IMR-90 (cell line): ENCODE measurements at regions not wholly inside any gene's neighbourhood (a gene's known extent, or its start where the extent isn't known, plus 50 kb on each side); places are given as distances from the start of the nearest gene placed in this dataset.

ENCODE experiments used
- ATAC-seq: fragments of 200-7000 bp; cut with Tn5 transposase; 2 replicates; pipeline ENCODE4 v1.9.1; 2020; ENCODE audit warnings: low read depth, mild to moderate bottlenecking, moderate library complexity
- BruUV-seq: library from RNA; stranded (reverse); fragments of 400-500 nt; replicated peaks from 2 replicates; lab custom pipeline; 2021; lab: Mats Ljungman, UMichigan
- CTCF ChIA-PET: fragments of 300-600 bp; formaldehyde crosslinking; extraction: SDS; loops from one replicate; lab custom pipeline; 2021; ENCODE audit warnings: antibody characterized with exemption; lab: Yijun Ruan, JAX
- POLR2A ChIA-PET: fragments of 300-600 bp; sonication (Branson Sonifier 250); formaldehyde crosslinking; loops from one replicate; lab custom pipeline; 2022; ENCODE audit warnings: antibody characterized with exemption; ENCODE audit not compliant: unreplicated experiment; lab: Charles Lee
- DNase-seq: peaks from one replicate; pipeline ENCODE4 v3.0.0; 2013
- H2AFZ ChIP-seq: replicated peaks from 2 replicates; pipeline ENCODE3; 2013; ENCODE audit warnings: low read length, mild to moderate bottlenecking; ENCODE audit not compliant: poor library complexity
- H2AK5ac ChIP-seq: 2 replicates; pipeline ENCODE4 v1.6.1; 2013; ENCODE audit warnings: low read depth, low read length, inconsistent platforms
- H2AK9ac ChIP-seq: replicated peaks from 2 replicates; pipeline ENCODE3; 2013; ENCODE audit warnings: mild to moderate bottlenecking, low read depth, low read length, moderate library complexity; ENCODE audit not compliant: poor library complexity
- H2BK120ac ChIP-seq: 2 replicates; pipeline ENCODE4 v1.6.1; 2013; ENCODE audit warnings: low read depth, low read length, inconsistent platforms
- H2BK15ac ChIP-seq: 3 replicates; pipeline ENCODE4 v1.6.1; 2013; ENCODE audit warnings: low read depth, low read length, inconsistent platforms
- H2BK20ac ChIP-seq: 2 replicates; pipeline ENCODE4 v1.6.1; 2013; ENCODE audit warnings: low read depth, mild to moderate bottlenecking, inconsistent platforms, low read length, moderate library complexity
- H2BK5ac ChIP-seq: 2 replicates; pipeline ENCODE4 v1.6.1; 2013; ENCODE audit warnings: mild to moderate bottlenecking, low read depth, low read length, inconsistent platforms; ENCODE audit not compliant: poor library complexity, severe bottlenecking
- H3K14ac ChIP-seq: replicated peaks from 2 replicates; pipeline ENCODE4 v1.6.1; 2013; ENCODE audit warnings: low read depth, low read length, inconsistent platforms
- H3K18ac ChIP-seq: 2 replicates; pipeline ENCODE4 v1.6.1; 2013; ENCODE audit warnings: low read depth, low read length, control low read depth
- H3K23ac ChIP-seq: 2 replicates; pipeline ENCODE4 v1.6.1; 2013; ENCODE audit warnings: low read depth, low read length, inconsistent platforms
- H3K27ac ChIP-seq: 2 replicates; pipeline ENCODE4 v1.5.1; 2013; ENCODE audit warnings: mild to moderate bottlenecking, control low read depth, low read length; ENCODE audit not compliant: insufficient read depth
- H3K27me3 ChIP-seq: 2 replicates; pipeline ENCODE4 v1.6.1; 2013; ENCODE audit warnings: low read length; ENCODE audit not compliant: control insufficient read depth, insufficient read depth
- H3K36me3 ChIP-seq: 2 replicates; pipeline ENCODE4 v1.6.1; 2013; ENCODE audit warnings: low read length, mixed read lengths; ENCODE audit not compliant: control insufficient read depth, insufficient read depth
- H3K4ac ChIP-seq: 2 replicates; pipeline ENCODE4 v1.6.1; 2013; ENCODE audit warnings: low read depth, low read length, inconsistent platforms
- H3K4me1 ChIP-seq: 2 replicates; pipeline ENCODE4 v1.6.1; 2013; ENCODE audit warnings: low read length, mixed read lengths; ENCODE audit not compliant: control insufficient read depth, insufficient read depth
- H3K4me2 ChIP-seq: 2 replicates; pipeline ENCODE4 v1.6.1; 2013; ENCODE audit warnings: low read depth, mild to moderate bottlenecking, control low read depth, low read length, moderate library complexity
- H3K4me3 ChIP-seq: 2 replicates; pipeline ENCODE4 v1.5.1; 2013; ENCODE audit warnings: low read depth, mild to moderate bottlenecking, control low read depth, low read length, moderate library complexity; ENCODE audit not compliant: insufficient read depth
- H3K56ac ChIP-seq: 2 replicates; pipeline ENCODE4 v1.6.1; 2013; ENCODE audit warnings: low read length, inconsistent platforms; ENCODE audit not compliant: insufficient read depth; ENCODE audit errors: extremely low read depth
- H3K79me1 ChIP-seq, 2 experiments: 2 replicates each; pipeline ENCODE4 v1.6.1; 2013; ENCODE audit warnings: low read length in 2 of 2, inconsistent platforms in 1 of 2, low read depth in 1 of 2
- H3K9ac ChIP-seq: 2 replicates; pipeline ENCODE4 v1.6.1; 2013; ENCODE audit warnings: low read depth, low read length, control low read depth
- H3K9me1 ChIP-seq: 2 replicates; pipeline ENCODE4 v1.6.1; 2013; ENCODE audit warnings: low read length, inconsistent platforms; ENCODE audit not compliant: insufficient read depth
- H3K9me3 ChIP-seq: 2 replicates; pipeline ENCODE4 v1.6.1; 2013; ENCODE audit warnings: low read length; ENCODE audit not compliant: control insufficient read depth, insufficient read depth
- H4K20me1 ChIP-seq: 2 replicates; pipeline ENCODE4 v1.6.1; 2013; ENCODE audit warnings: low read length, inconsistent platforms; ENCODE audit not compliant: insufficient read depth
- H4K5ac ChIP-seq: 2 replicates; pipeline ENCODE4 v1.6.1; 2013; ENCODE audit warnings: mild to moderate bottlenecking, low read depth, low read length, control low read depth
- H4K8ac ChIP-seq, 2 experiments: 2 replicates each; pipeline ENCODE4 v1.6.1; 2013; ENCODE audit warnings: low read depth in 2 of 2, low read length in 2 of 2, control low read depth in 1 of 2, inconsistent platforms in 1 of 2
- H4K91ac ChIP-seq: 2 replicates; pipeline ENCODE4 v1.6.1; 2013; ENCODE audit warnings: low read depth, low read length, inconsistent platforms; ENCODE audit not compliant: insufficient read depth
- BHLHE40 ChIP-seq: fragments of 150-350 bp; IDR thresholded peaks from 2 replicates; pipeline ENCODE4 v1.6.1; 2016; ENCODE audit warnings: mild to moderate bottlenecking, low read depth, low read length
- CEBPB ChIP-seq: IDR thresholded peaks from 2 replicates; pipeline ENCODE4 v1.6.1; 2012; ENCODE audit warnings: low read depth, low read length, improper control_type of control experiment
- CHD1 ChIP-seq: IDR thresholded peaks from 2 replicates; pipeline ENCODE4 v1.6.1; 2012; ENCODE audit warnings: low read depth, low read length, improper control_type of control experiment
- CTCF ChIP-seq: conservative IDR thresholded peaks from 2 replicates; pipeline ENCODE4 v1.5.1; 2012; ENCODE audit warnings: mild to moderate bottlenecking, low read depth, low read length, improper control_type of control experiment
- ELK1 ChIP-seq: fragments of 150-350 bp; IDR thresholded peaks from 2 replicates; pipeline ENCODE4 v1.6.1; 2016; ENCODE audit warnings: low read depth, mild to moderate bottlenecking, low read length, moderate library complexity, borderline replicate concordance
- MAFK ChIP-seq: IDR thresholded peaks from 2 replicates; pipeline ENCODE4 v1.6.1; 2012; ENCODE audit warnings: low read depth, low read length, improper control_type of control experiment
- MAZ ChIP-seq: IDR thresholded peaks from 2 replicates; pipeline ENCODE4 v1.6.1; 2012; ENCODE audit warnings: low read depth, mild to moderate bottlenecking, low read length, improper control_type of control experiment, moderate library complexity, borderline replicate concordance
- MXI1 ChIP-seq: IDR thresholded peaks from 2 replicates; pipeline ENCODE4 v1.6.1; 2012; ENCODE audit warnings: low read depth, mild to moderate bottlenecking, low read length, moderate library complexity, borderline replicate concordance
- NFE2L2 ChIP-seq: fragments of 150-350 bp; IDR thresholded peaks from 2 replicates; pipeline ENCODE4 v1.6.1; 2016; ENCODE audit warnings: low read depth, mild to moderate bottlenecking, low read length
- POLR2A ChIP-seq: IDR thresholded peaks from 2 replicates; pipeline ENCODE4 v1.6.1; 2012; ENCODE audit warnings: mild to moderate bottlenecking, low read depth, low read length
- RAD21 ChIP-seq: IDR thresholded peaks from 2 replicates; pipeline ENCODE4 v1.6.1; 2012; ENCODE audit warnings: low read length, improper control_type of control experiment
- SMC3 ChIP-seq: fragments of 150-350 bp; IDR thresholded peaks from 2 replicates; pipeline ENCODE4 v1.6.1; 2016; ENCODE audit warnings: low read depth, mild to moderate bottlenecking, antibody characterized with exemption, low read length, moderate library complexity
- WGBS, 2 experiments: methylation state at CpG; one replicate each; pipeline versions ENCODE4 v1.1.5 to v1.1.7; 2013; ENCODE audit warnings: missing lambda C conversion rate in 2 of 2; ENCODE audit not compliant: insufficient read length in 1 of 2; ENCODE audit errors: extremely low coverage in 2 of 2; 5-methylcytosine and 5-hydroxymethylcytosine counted together
- dilution Hi-C: fragments of 300-500 bp; cut with HindIII; formaldehyde crosslinking; loops from one replicate; pipeline ENCODE4 v1.14.3; 2018; ENCODE audit warnings: low sequenced_read_pairs; ENCODE audit not compliant: unreplicated experiment
- in situ Hi-C: fragments of 300-500 bp; cut with MboI; formaldehyde crosslinking; loops from 3 replicates; pipeline ENCODE4 v1.14.3; 2019; ENCODE audit warnings: low sequenced_read_pairs, inconsistent platforms, mixed read lengths
- intact Hi-C: fragments of 100-400 bp; cut with micrococcal nuclease; formaldehyde crosslinking; loops from 2 replicates; pipeline ENCODE4 v1.10.0; 2022
- TF ChIP-seq, protein P1 (sequence below): fragments of 150-350 bp; IDR thresholded peaks from 2 replicates; pipeline ENCODE4 v1.6.1; 2017; ENCODE audit warnings: mild to moderate bottlenecking, antibody characterized with exemption, low read length, low read depth

- H3K4me2 ChIP-seq = no peak overlapping the region
- ATAC-seq = peak; percentile 32
- no peak overlapping the region for H3K4me3 ChIP-seq
- peak overlapping the region; percentile 59; the same call in 2 of the 3 replicates for H2BK15ac ChIP-seq
- no TSS peak for BruUV-seq
- no peak overlapping the region for H2AFZ ChIP-seq
- peak overlapping the region; percentile 91 for H2BK20ac ChIP-seq
- peak overlapping the region; percentile 54 for H4K91ac ChIP-seq
- H4K5ac ChIP-seq = peak overlapping the region; percentile 33; the same call in 1 of the 2 replicates
- H2BK5ac ChIP-seq = no peak overlapping the region
- TF ChIP-seq SMC3 = no peak
- no peak for TF ChIP-seq MXI1
- no peak for TF ChIP-seq MAFK
- no peak for TF ChIP-seq POLR2A
- TF ChIP-seq BHLHE40 = no peak
- TF ChIP-seq ELK1 = no peak
- no peak for TF ChIP-seq CHD1
- TF ChIP-seq CTCF = no peak
- TF ChIP-seq CEBPB = no peak
- TF ChIP-seq MAZ = no peak
- TF ChIP-seq, protein P1, sequence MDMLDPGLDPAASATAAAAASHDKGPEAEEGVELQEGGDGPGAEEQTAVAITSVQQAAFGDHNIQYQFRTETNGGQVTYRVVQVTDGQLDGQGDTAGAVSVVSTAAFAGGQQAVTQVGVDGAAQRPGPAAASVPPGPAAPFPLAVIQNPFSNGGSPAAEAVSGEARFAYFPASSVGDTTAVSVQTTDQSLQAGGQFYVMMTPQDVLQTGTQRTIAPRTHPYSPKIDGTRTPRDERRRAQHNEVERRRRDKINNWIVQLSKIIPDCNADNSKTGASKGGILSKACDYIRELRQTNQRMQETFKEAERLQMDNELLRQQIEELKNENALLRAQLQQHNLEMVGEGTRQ = no peak
- TF ChIP-seq RAD21 = no peak
- TF ChIP-seq NFE2L2 = no peak
- no peaks in the 10 kb centered on the region for H3K36me3 ChIP-seq
- in situ Hi-C loops = no loop called here
- H3K9me3 ChIP-seq = peaks cover 3% of the 10 kb centered on the region; the same call in 1 of the 2 replicates
- H2AK9ac ChIP-seq = no peak overlapping the region
- H3K14ac ChIP-seq = peak overlapping the region; percentile 51; the same call in 1 of the 2 replicates
- dilution Hi-C loops = no loop called here
- no peaks in the 10 kb centered on the region for H4K20me1 ChIP-seq
- intact Hi-C loops = loop anchor here (2.0 kb wide), 1 partner anchor 448 kb away; no protein-coding TSS in a partner anchor
- ChIA-PET POLR2A (no interaction called here), CTCF (no interaction called here)
- H3K9ac ChIP-seq = no peak overlapping the region
- H3K4ac ChIP-seq = peak overlapping the region; percentile 59
- WGBS, 2 experiments = no CpG with 5 or more reads among the region's 5 CpGs
- peak overlapping the region; percentile 32 to 46 for H4K8ac ChIP-seq
- peak overlapping the region; percentile 9; the same call in 1 of the 2 replicates for H3K23ac ChIP-seq
- no peaks in the 10 kb centered on the region for H3K79me1 ChIP-seq
- no peak for DNase-seq
- H3K4me1 ChIP-seq = peaks cover 6% of the 10 kb centered on the region
- H2BK120ac ChIP-seq = peak overlapping the region; percentile 73
- H3K27me3 ChIP-seq = no peaks in the 10 kb centered on the region
- no peaks in the 10 kb centered on the region for H3K9me1 ChIP-seq
- no peak overlapping the region; the same call in 1 of the 2 replicates for H3K56ac ChIP-seq
- peak overlapping the region; percentile 22 for H2AK5ac ChIP-seq
- peak overlapping the region; percentile 13; the same call in 1 of the 2 replicates for H3K18ac ChIP-seq
- peak overlapping the region; percentile 13; the same call in 1 of the 2 replicates for H3K27ac ChIP-seq
These were observed 346.0 kb downstream of the PMP22 start for GRCh38 chr17:14919094-14919493.
